ENCODE measurements at regions not wholly inside any gene's neighbourhood (a gene's known extent, or its start where the extent isn't known, plus 50 kb on each side); places are given as distances from the start of the nearest gene placed in this dataset.

DNA sequence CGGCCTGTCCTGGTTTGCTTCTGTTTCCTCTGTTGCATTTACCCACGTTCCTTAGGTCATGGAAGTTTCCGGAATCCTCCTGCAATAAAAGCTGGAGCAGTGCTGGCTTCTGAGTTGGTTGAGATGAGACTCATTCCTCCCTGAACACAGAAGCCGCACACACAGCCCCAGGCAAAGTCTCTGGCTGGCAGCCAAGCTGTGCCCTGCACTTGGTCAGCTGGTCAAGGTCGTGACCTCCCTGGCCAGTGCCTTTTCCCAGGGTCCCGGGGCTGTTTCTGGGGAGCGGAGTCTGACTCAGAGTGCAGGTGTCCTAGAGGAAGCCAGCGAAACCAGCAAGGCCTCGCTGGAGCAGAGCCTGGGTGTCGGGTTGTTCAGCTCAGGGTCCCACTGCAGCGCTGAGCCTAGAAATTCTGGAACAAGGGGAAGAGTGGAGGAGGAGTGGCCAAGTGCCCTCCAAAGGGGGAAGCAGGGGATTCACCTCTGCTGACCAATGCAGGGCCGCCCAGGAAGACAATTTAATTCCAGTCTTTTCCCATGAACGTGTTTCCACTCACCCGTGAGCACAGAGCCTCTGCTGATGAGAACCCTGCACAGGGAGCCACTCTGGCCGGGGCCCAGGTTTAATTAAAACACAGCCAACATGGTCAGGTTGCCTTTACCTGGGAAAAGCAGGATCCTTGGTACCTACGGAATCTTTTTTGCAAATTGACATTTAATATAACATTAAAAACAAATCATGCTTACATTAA lies 245.5 kb upstream of the PPP2R2D start:
- no peak for DNase-seq

DNA sequence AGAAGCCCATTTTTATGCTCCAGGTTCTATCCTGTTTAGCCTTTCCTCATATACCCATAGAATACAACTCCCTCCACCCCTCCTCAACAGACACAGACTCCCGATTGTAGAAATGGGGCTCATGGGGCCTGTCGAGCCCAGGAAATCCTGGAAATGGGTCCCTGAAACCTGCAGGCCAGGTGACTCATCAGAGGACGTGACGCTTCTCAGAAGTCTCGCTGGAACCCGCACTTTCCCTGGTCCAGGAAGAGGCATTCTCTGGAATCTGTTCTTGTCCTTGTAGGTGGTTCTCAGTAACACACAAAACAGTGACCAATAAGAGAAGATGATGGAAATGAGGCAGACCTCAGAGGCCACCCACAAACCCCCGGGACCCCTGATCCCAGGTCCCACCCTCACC lies 244.8 kb upstream of the PPP2R2D start:
- no peak for DNase-seq

DNA sequence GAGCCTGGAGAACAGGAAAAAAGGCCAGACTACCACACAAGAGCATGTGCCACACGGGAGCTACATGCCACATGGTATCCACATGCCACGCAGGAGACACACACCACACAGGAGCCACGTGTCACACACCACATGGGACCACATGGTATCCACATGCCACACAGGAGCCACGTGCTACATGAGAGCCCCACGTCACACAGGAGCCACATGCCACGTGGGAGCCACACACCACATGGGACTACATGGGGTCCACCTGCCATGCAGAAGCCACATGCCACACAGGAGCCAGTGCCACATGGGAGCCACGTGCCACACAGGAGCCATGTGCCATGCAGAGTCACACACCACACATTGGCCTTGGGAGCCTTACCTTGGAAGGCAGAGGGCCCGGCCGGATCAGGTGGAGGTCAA lies 244.4 kb upstream of the PPP2R2D start:
- DNase-seq, result no peak

DNA sequence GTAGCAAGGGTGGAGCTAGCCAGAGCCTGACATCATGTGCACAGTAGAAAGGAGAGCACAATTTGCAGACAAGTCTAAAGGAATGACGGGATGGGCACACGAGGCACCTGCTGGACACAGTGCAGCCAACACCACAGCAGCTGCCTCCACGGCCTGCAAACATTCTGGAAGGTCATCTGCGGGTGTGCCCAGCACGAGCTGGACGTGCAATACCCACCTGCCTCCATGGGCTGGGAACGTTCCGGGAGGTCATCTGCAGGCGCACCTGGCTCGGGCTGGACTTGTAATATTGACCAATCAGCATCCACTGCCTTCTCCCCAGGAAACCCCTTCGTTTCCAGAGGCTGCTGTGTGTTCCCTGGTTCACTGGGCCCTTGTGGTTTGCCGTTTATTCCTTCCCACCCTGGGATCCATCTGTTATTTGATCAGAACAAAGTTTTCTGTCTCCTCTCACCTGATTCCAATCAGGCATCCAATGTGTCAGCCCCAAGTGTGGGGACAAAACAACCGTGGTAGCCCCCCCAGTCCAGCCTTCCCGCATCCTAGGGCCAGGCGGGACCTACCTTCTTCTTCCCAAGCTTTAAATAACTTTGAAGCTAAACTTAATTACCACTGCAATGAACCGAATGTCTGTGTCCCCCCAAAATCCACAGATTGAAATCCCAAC lies 243.4 kb upstream of the PPP2R2D start:
- no peak for DNase-seq

DNA sequence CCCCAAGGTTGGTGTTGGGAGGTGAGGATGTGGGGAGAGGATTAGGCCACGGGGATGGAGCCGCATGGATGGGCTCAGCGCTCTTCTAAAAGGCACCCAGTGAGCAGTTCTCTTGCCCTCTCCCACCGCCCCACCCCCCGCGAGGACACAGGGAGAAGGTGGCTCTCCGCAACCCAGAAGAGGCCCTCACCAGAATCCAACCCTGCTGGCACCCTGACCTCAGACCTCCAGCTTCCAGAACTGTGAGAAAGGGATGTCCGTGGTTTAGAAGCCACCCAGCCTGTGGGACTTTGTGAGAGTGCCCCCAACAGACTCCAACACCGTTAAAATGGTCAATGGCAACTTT lies 242.8 kb upstream of the PPP2R2D start:
- DNase-seq, result no peak

DNA sequence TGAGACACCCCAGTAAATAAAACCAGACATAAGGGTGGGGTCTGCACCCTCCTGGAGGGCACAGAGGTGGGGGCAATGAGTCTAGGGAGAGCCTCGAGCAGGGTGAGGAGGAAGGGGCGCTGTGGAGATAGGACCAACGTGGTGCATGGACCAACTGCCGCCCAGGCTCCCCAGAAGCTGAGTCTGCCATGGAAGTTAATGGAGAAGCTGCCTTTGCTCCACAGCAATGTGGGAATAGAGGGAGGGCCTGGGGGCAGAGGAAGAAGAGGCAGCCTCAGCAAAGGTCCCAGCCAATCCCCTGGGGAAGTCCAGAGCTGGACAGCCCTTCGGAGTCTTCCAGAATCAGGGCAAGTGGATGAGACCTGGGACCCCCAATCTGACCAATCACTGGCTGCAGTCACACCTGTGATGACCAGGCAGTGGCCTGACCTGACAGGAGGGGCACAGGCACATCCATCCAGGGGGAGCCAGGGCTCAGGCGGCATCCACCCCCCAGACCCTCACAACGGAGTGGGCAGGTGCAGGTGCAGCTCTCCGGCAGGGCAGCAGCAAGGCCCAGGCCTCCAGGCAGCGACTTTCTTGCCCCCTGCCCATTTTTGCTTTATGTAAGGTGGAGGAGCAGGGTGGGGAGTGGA lies 242.2 kb upstream of the PPP2R2D start:
- DNase-seq, result no peak

DNA sequence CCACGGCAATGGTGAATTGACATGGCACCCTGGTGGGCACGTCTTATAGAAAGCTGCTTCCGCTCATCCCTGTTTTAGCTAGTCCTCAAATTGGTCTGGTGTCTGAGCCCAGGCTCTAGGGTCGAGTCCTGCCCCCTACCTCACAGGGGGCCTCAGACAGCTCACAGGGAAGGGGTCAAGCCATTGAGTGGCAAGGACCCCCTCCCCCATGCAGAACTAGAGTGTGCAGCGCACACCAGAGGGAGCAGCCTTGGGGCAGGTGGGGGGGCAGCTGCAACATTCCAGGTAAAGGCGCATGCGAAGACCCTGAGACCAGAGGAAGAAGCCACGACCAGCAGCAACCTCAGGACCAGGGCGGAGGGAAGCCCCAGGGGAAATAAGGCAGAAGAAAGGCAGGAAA lies 240.4 kb upstream of the PPP2R2D start:
- no peak for DNase-seq

DNA sequence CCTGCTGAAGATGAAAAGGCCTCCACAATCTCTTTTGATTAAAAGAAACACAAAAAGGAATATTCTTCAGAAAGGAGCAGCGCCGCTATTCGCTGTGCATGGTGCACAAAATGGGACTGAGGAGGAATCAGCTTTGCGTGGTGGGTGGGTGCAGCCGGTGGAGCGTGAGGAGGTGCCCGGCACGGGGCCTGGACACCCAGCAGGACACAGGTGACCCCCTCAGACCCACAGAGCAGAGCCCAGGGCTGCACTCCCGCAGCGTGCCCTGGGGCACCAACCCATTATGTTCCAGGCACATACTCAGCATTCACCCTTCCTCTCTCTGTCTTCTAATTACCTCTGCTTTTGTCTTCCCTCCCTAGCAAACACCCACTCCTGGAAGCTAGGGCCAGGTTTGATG lies 238.0 kb upstream of the PPP2R2D start:
- DNase-seq, result no peak

DNA sequence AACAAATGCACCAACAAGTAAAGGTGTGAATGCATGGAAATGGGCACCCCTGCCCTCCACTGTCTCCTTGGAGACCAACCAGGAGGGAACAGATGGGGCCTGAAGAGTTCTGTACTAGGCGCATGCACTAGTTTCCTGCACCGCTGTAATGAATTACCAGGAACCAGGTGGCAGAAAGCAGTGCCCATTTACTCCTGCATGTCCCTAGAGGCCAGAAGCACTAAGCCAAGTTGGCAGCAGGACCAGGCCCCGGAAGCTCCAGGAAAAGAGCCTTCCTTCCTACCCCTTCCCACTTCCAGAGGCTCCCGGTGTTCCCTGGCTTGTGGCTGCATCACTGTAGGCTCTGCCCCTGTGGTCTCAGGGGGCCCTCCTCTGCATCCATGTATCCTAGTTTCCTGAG lies 237.5 kb upstream of the PPP2R2D start:
- DNase-seq, result no peak

DNA sequence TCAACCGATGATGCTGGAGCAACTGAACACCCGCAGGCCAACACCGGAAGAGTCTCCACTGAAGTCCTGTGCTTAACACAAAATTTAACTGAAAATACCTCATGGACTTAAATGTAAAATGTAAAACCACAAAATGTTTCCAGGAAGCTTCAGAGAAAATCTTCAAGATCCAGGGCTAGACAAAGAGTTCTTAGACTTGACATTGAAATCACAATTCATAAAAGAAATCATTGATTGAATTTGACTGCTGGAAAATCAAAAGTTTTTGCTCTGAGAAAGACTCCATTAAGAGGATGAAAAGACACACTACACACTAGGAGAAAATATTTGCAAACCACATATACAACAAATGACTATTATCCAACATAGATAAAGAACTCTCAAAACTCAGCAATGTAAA lies 234.7 kb upstream of the PPP2R2D start:
- no peak for DNase-seq

DNA sequence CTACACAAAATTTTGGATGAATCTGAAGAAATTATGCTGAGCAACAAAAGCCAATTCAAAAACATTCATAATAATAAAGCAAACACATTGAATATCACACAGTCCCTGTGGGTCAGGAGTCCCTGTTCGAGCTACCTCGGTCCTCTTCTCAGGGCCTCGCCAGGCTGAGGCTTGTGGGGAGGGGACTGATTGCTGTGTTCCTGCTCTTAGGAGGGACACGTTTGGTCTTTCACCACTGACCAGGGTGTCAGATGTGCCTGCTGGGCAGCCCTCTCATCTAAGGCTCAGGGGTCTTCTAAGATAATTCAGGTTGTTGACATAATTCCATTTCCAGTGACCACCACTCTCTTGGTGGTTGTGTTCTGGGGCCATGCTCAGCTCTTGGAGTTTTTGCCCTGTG lies 233.8 kb upstream of the PPP2R2D start:
- no peak for DNase-seq

DNA sequence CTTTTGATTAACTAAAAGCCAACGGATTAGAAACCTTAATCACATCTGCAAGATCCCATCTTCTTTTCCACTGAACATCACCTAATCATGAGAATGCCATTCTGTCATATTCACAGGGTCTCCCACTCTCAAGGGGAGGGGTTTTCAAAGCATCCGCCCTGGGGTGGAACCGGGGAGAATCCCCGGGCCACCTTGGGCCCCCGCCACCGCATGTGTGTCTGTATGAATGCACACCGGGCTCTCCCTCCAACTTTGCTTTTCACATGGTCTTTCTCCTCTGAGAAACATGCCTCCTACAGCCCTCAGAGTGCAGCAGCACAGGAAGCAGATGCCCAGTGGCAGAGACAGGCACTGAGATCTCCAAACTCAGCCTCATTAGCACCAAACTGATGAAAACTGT lies 233.2 kb upstream of the PPP2R2D start:
- no peak for DNase-seq

DNA sequence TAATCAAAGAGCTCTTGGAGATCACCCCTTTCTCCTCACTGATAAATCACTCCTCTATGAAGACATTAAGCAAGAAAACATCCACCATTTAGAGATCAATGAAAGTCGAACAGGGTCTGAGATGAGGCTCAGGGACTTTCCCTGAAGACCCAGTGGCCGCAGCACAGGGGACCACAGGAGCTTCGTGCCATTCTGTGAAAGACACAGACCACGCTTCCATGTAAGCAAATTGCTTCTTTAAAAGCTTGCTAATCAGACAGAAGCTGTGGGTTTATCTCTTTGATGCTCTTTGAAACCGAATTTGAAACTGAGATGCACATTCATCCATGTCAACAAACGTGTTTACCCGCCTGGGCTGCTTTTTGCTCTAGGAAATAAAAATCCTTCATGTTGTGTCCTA lies 231.9 kb upstream of the PPP2R2D start:
- DNase-seq, result no peak

DNA sequence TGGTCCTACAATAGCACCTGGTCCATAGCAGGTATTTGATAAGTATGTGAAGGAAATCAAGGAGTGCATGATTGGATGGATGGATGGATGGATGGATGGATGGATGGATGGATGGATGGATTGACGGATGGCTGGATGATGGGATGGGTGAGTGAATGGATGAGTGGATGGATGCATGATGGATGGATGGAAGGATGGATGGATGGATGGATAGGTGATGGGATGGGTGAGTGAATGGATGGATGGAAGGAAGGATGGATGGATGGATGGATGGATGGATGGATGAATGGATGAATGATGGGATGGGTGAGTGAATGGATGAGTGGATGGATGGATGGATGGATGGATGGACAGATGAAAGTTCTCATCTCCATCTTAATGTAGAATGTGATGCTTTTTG lies 231.0 kb upstream of the PPP2R2D start:
- no peak for DNase-seq

DNA sequence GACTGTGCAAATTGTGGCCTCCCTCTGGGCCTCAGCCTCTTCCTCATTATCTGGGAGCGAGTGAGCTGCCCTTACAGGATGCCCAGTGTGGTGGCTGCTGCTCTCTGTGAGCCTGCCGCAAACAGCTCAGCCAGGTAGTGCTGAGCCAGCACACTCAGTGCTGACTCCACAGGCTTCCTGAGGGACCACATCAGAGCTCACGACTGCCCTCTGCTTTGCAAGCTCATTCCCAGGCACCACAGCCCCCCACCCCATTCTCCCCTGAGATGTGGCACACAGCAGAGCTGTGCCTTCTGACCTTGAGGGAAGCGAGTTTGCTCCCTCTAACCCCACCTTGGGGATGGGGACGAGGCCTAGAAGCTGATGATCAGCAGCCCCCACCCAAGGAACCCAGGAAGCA lies 230.5 kb upstream of the PPP2R2D start:
- no peak for DNase-seq

DNA sequence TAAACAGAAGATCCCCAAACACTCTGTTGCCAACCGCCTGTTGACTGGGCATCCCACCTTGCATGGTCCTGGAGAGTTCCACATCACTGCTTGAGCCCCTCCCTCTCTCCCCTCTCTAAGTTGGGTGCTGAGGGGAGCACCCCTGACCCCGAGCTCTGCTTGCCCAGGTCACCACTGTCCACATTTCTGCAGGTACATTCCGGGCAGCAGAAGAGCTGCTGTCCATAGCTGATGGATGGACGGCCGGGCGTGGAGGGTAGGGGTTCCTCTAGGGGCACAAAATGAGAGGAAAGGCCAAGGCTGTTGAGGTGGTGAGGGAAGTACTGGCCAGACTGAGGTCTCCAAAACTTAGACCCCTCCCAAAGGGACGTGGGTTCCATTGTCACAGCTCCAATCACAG lies 227.4 kb upstream of the PPP2R2D start:
- no peak for DNase-seq

DNA sequence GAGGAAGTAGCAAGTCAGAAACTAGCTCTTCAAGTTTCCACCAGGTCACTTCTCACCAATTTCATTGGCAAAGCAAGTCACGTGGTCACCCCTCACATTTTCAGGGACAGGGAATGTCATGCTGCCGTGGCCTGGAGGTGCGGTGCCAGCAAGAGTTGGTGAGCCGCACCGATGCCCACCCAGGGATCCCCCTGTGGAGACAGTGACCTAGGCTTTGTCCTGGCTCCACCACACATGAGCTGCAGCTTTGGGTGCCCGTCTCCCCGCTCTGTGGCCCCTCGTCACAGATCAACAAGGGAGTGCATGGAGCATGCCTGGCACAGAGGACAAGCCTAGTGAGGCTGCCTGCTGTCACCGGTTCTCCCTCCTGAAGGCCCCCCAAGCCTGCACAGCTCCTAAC lies 226.7 kb upstream of the PPP2R2D start:
- DNase-seq, result no peak

DNA sequence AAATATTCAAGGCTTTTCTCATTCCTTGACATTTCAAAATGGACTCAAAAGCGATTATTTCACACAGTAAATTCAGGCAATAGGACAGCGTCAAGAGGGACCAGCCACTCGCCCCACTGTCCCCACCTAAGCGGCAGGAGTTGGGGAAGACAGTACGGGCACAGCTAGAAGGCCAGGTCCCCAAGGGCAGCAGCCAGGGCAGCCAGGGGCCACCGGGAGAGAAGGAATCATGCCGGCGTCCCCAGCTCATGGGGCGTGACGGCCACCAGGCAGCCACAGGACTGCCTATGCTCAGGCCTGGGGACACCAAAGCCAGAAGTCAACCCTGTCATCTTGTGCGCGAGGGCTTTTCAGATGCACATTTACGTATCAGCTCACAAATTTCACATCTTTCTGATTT lies 225.7 kb upstream of the PPP2R2D start:
- DNase-seq, result no peak

DNA sequence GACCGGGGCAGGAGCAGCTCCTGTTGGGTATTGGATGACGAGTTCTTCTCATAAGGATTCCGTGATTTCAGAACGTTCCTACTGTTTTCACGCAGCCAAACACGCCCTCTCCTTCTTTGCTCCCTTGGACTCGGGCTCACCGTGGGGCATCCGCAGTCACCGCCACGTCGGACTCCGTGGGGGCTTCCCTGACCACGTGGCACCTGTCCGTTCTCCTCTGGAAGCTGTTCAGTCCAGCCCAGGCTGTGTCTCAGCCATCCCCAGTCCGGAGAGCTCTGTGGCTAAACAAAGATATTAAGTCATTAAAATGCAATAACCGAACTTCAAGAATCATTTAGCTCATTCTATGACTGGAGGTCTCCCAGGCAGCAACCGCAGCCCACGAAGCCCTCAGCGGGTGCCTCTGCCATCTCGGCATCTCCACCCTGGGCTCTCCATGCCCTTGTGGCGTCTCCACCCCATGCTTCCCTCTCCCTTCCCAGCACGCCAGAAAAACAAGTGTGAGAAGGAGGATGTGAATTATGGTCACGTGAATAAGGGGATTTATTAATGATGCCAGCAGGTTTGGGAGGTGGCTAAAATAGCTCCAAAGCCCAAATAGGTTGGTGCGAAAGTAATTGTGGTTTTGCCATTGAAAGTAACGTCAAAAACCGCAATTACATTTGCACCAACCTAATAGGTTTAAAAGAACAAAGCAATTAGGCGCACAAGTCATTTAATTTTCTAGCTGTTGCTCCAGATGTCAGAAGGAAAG lies 224.6 kb upstream of the PPP2R2D start:
- DNase-seq, result no peak

DNA sequence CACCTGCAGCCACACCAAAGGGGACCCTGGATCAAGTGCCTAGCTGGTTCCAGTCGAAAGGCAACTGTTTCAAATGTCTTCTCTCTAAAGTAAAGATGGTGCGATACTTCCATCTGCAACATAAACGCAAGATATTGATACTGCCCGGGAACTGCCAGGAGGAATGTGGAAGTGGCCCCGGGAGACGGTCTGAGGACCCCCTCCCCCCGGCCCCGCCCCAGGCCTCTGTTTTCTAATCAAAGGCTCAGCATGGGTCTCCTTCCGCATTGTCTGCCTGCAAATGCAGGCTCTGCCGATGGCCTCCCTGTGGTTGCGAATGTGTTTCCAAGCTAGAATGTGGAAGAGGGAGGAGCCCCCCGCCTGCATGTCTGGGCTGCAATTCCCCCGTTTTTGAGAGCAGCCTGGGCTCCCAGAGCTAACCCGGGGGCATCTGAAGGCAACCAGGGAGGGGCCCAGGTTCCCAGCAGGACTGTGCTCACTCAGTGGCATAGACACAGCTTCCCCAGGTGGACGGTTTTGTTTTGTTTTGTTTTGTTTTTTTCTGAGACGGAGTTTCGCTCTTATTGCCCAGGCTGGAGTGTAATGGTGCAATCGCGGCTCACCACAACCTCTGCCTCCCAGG lies 223.9 kb upstream of the PPP2R2D start:
- no peak for DNase-seq

DNA sequence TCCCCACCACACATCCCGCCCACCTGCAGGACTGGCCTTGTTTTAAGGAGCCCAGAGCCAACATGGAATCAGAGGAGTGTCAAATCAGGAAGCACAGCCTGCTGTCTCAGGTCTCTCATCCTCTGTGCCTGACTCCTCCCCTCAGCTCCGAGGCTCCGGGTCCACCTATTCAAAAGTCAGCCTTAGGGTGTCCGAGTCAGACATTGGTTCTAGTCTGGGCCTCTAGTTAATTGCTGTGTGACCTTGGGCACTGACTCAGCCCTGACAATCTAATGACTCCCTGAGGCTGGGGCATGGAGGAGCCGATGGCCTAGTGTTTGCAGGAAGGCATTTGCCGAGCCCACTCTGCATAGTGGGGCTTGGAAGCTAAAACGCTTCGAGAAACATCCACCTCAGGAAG lies 223.1 kb upstream of the PPP2R2D start:
- no peak for DNase-seq

DNA sequence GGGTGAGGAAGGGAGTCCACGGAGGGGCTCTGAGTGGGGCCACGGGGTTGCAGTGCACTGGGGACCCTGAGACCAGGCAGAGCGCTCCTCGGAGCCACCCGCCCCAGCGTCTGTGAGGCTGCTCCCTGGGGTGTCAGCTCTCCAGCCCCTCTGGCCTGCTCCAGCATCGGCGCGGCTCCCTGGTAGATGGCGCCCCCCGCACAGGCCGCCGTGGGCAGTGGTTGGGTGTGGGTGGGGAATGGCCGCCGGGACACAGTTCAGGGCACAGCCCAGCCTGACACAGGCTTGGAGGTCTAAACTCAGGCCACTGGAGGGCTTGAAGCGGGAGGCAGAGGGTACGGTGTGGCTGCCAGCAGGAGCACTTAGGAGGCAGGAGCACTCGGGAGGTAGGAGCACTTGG lies 222.6 kb upstream of the PPP2R2D start:
- no peak for DNase-seq

DNA sequence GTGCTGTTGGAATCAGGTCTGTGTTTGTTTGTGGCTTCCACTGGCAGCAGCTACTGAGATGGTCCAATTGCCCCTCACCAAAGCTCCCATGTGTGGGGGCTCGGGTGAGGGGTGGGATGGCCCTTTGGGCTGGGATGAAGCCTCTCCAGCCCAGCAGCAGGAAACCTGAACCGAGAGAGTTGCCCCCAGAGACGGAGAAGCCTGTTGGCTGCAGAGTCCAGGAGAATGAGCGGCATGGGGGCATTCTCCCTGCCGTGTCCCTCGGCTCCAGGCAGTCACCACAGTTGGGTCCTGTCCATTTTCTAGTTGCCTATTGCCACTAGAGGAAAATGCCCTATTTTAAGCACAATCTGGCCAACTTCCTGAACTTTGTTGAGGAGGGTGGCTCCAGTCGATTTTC lies 222.2 kb upstream of the PPP2R2D start:
- no peak for DNase-seq

Measured in NCI-H2081 (cell line).